HepG2 (cell line): ENCODE measurements at regions not wholly inside any gene's neighbourhood (a gene's known extent, or its start where the extent isn't known, plus 50 kb on each side); places are given as distances from the start of the nearest gene placed in this dataset.
"Not testable (repeated sequence)": the region's sequence is repeated elsewhere in the genome, so short reads cannot be mapped to it uniquely, and the experiment has no call there.

Experiments
- ATAC-seq: fragments of 200-7000 bp; cut with Tn5 transposase; 3 replicates; pipeline ENCODE4 v1.9.1; 2020; ENCODE audit warnings: mild to moderate bottlenecking, moderate library complexity
- BruUV-seq: library from RNA; stranded (reverse); fragments of 400-500 nt; replicated peaks from 2 replicates; lab custom pipeline; 2021; lab: Mats Ljungman, UMichigan
- CTCF ChIA-PET: fragments of 300-600 bp; formaldehyde crosslinking; extraction: SDS; loops from one replicate; lab custom pipeline; 2021; ENCODE audit warnings: low total read pairs, inconsistent platforms, low intra/inter-chr PET ratio; lab: Yijun Ruan, JAX
- POLR2A ChIA-PET: fragments of 350-600 bp; sonication (Branson Sonifier 250); formaldehyde crosslinking; loops from one replicate; lab custom pipeline; 2020; ENCODE audit warnings: antibody characterized with exemption, inconsistent platforms; lab: Yijun Ruan, JAX
- DNase-seq: peaks from one replicate; pipeline ENCODE4 v3.0.0-alpha.2; 2015; ENCODE audit warnings: low spot score
- FAIRE-seq: peaks from 3 replicates; lab custom pipeline; 2011; peaks lifted over from hg19 to GRCh38; lab: Jason Lieb, UNC
- H2AFZ ChIP-seq: one replicate; pipeline ENCODE4 v1.6.1; 2011; ENCODE audit warnings: low read length, inconsistent platforms
- H3K27ac ChIP-seq: fragments of 300-600 bp; 3 replicates; pipeline ENCODE4 v1.8.0; 2011; ENCODE audit warnings: mixed run types, mild to moderate bottlenecking, mixed read lengths, low read length, inconsistent platforms; ENCODE audit not compliant: insufficient read depth; ENCODE audit errors: extremely low read length
- H3K27me3 ChIP-seq, 2 experiments: fragments of 200-600 bp in 1 of 2; 2 replicates in 1 of 2; 3 replicates in 1 of 2; pipeline versions ENCODE4 v1.6.0 to v1.8.0; 2011; ENCODE audit warnings: low read length in 2 of 2, mild to moderate bottlenecking in 2 of 2, moderate library complexity in 2 of 2, inconsistent platforms in 1 of 2; ENCODE audit not compliant: insufficient read depth in 2 of 2, control insufficient read depth in 1 of 2
- H3K36me3 ChIP-seq, 2 experiments: fragments of 200-600 bp in 1 of 2; replicated peaks in 1 of 2; 2 replicates in 1 of 2; 3 replicates in 1 of 2; pipeline versions ENCODE4 v1.5.1 to v1.8.0; 2011; ENCODE audit warnings: low read length in 2 of 2, inconsistent platforms in 1 of 2; ENCODE audit not compliant: insufficient read depth in 2 of 2, control insufficient read depth in 1 of 2
- H3K4me1 ChIP-seq: 2 replicates; pipeline ENCODE4 v1.5.1; 2012; ENCODE audit warnings: low read length, inconsistent platforms; ENCODE audit not compliant: insufficient read depth
- H3K4me2 ChIP-seq: 2 replicates; pipeline ENCODE4 v1.6.0; 2011; ENCODE audit warnings: low read depth, low read length, inconsistent platforms
- H3K4me3 ChIP-seq, 3 experiments: fragments of 200-600 bp in 1 of 3; sonication (generic), shearing (Covaris generic) in 1 of 3; replicated peaks in 1 of 3; 2 replicates each; pipeline ENCODE4 v1.5.1; 2011 to 2016; ENCODE audit warnings: low read length in 3 of 3, inconsistent platforms in 2 of 3, low read depth in 2 of 3, mild to moderate bottlenecking in 2 of 3, control low read depth in 1 of 3, mixed read lengths in 1 of 3; ENCODE audit not compliant: insufficient read depth in 1 of 3
- H3K79me2 ChIP-seq: one replicate; pipeline ENCODE4 v1.6.1; 2011; ENCODE audit warnings: low read length, inconsistent platforms; ENCODE audit not compliant: insufficient read depth
- H3K9ac ChIP-seq: 2 replicates; pipeline ENCODE4 v1.6.0; 2011; ENCODE audit warnings: mild to moderate bottlenecking, low read depth, low read length, inconsistent platforms; ENCODE audit not compliant: insufficient read depth
- H3K9me3 ChIP-seq: 2 replicates; pipeline ENCODE4 v1.5.1; 2012; ENCODE audit warnings: mild to moderate bottlenecking, low read length
- H4K20me1 ChIP-seq: 2 replicates; pipeline ENCODE4 v1.6.0; 2011; ENCODE audit warnings: inconsistent platforms, mild to moderate bottlenecking, low read length, moderate library complexity; ENCODE audit not compliant: insufficient read depth
- KDM3A ChIP-seq: IDR thresholded peaks from 2 replicates; pipeline ENCODE4 v1.6.1; 2018; ENCODE audit warnings: low read depth, missing compliant biosample characterization
- REST ChIP-seq, 2 experiments: IDR thresholded peaks; 2 replicates each; pipeline ENCODE4 v1.6.1; 2011 to 2012; ENCODE audit warnings: low read length in 2 of 2, borderline replicate concordance in 1 of 2, low read depth in 1 of 2, mild to moderate bottlenecking in 1 of 2, moderate library complexity in 1 of 2
- TFDP2 ChIP-seq: sonication (generic); formaldehyde crosslinking; IDR thresholded peaks from 2 replicates; pipeline ENCODE4 v1.4.0; 2020; ENCODE audit warnings: missing genetic modification reagents
- ZNF24 ChIP-seq: fragments of 450-650 bp; IDR thresholded peaks from 2 replicates; pipeline ENCODE4 v1.6.1; 2017; ENCODE audit warnings: antibody characterized with exemption, mild to moderate bottlenecking
- WGBS: methylation state at CpG from one replicate; pipeline ENCODE4 v1.1.6; 2017; ENCODE audit warnings: low lambda C conversion rate; 5-methylcytosine and 5-hydroxymethylcytosine counted together
- in situ Hi-C: cut with HindIII; loops from 2 replicates; pipeline ENCODE4 v1.10.0; 2017; ENCODE audit warnings: low pct_unique_long_range_greater_than_20kb; ENCODE audit not compliant: extremely low pct_ligation_motif_present
- intact Hi-C: fragments of 100-400 bp; cut with micrococcal nuclease; formaldehyde crosslinking; loops from one replicate; pipeline ENCODE4 v1.10.0; 2022; ENCODE audit not compliant: unreplicated experiment

GRCh38 chr4:163237856-163238255 is 71.2 kb upstream of the NAF1 start:
- BruUV-seq: no TSS peak
- Histone ChIP-seq H3K4me1 (no peaks in the 10 kb centered on the region), H3K4me3 (no peak overlapping the region), H3K27me3 (no peaks in the 10 kb centered on the region), H3K79me2 (no peaks in the 10 kb centered on the region), H3K27ac (no peak overlapping the region), H3K9ac (no peak overlapping the region), H3K36me3 (no peaks in the 10 kb centered on the region), H3K9me3 (peaks cover 9% of the 10 kb centered on the region; the same call in 1 of the 2 replicates), H2AFZ (no peak overlapping the region), H4K20me1 (no peaks in the 10 kb centered on the region), H3K4me2 (no peak overlapping the region)
- DNase-seq (no peak), ATAC-seq (no peak), FAIRE-seq (no peak)
- POLR2A ChIA-PET: no interaction called here
- in situ Hi-C loops (no loop called here), intact Hi-C loops (no loop called here)
- TF ChIP-seq REST (IDR thresholded peaks at IDR 0.05; ENCODE audit: borderline replicate concordance in 1 of 2, low read depth in 1 of 2, low read length in 2 of 2) (no peak), KDM3A (CRISPR knock-in tag) (no peak), ZNF24 (no peak), TFDP2 (CRISPR knock-in tag) (no peak)
- CTCF ChIA-PET: no interaction called here
- WGBS: 0% methylated on average over 3 of the region's 3 CpGs

- in situ Hi-C loops, ATAC-seq, H4K20me1 ChIP-seq, H3K4me3 ChIP-seq, BruUV-seq, FAIRE-seq, DNase-seq, H2AFZ ChIP-seq, CTCF ChIA-PET, H3K4me2 ChIP-seq, H3K79me2 ChIP-seq, H3K4me1 ChIP-seq, H3K27ac ChIP-seq, H3K9me3 ChIP-seq, H3K36me3 ChIP-seq, intact Hi-C loops, H3K9ac ChIP-seq, H3K27me3 ChIP-seq, POLR2A ChIA-PET: not testable (repeated sequence)
- WGBS: 0% methylated on average over 2 of the region's 2 CpGs
These were observed 69.7 kb upstream of the NAF1 start for GRCh38 chr4:163236389-163236788.
